ENCODE measurements at regions not wholly inside any gene's neighbourhood (a gene's known extent, or its start where the extent isn't known, plus 50 kb on each side); places are given as distances from the start of the nearest gene placed in this dataset.

DNA sequence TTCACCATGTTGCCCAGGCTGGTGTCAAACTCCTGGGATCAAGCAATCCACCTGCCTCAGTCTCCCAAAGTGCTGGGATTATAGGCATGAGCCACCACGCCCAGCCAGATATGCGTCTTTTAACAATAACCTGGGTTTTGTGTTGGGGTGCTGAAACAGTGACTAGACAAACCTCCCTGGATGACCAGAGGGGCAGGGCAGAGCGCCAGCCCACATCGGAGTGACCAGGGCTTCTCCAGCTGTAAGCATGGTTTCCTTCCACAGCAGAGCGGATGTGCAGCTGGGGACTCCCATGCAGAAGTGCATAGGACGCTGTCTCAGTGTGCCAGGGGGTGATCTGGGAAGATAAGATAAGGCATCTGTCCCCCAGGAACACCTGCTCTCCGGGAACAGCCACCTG lies 244.9 kb downstream of the IRX2 start:
- Histone ChIP-seq H2AFZ (ENCODE audit: low read depth, low read length) (no peak overlapping the region), H3K9ac (ENCODE audit: low read length) (no peak overlapping the region), H3K9me3 (ENCODE audit: insufficient read depth, low read depth, low read length) (peaks cover 6% of the 10 kb centered on the region), H3K4me3 (ENCODE audit: insufficient read depth, low read depth, low read length) (no peak overlapping the region), H3K4me1 (ENCODE audit: insufficient read depth, low read length) (no peaks in the 10 kb centered on the region), H3K79me2 (ENCODE audit: insufficient read depth, low read length) (no peaks in the 10 kb centered on the region), H3K36me3 (ENCODE audit: insufficient read depth, low read length) (no peaks in the 10 kb centered on the region), H3K4me2 (ENCODE audit: low read length) (no peak overlapping the region), H3K27ac (ENCODE audit: low read depth, low read length) (no peak overlapping the region), H3K27me3 (ENCODE audit: insufficient read depth, low read length) (no peaks in the 10 kb centered on the region), H4K20me1 (ENCODE audit: insufficient read depth, low read length) (no peaks in the 10 kb centered on the region)
- Mint-ChIP-seq H3K36me3 (ENCODE audit: low read depth, unreplicated experiment) (no peaks in the 10 kb centered on the region), H3K4me1 (ENCODE audit: low read depth, unreplicated experiment) (no peaks in the 10 kb centered on the region), H3K27me3 (ENCODE audit: low read depth, unreplicated experiment) (peaks cover 2% of the 10 kb centered on the region), H3K9me3 (ENCODE audit: unreplicated experiment) (peaks cover 4% of the 10 kb centered on the region), H3K4me3 (ENCODE audit: unreplicated experiment) (no peak overlapping the region), H3K27ac (ENCODE audit: unreplicated experiment) (no peak overlapping the region)
- no peak for TF ChIP-seq EZH2 (IDR thresholded peaks at IDR 0.05; ENCODE audit: insufficient read depth, low read length)
- TF ChIP-seq, protein P1, sequence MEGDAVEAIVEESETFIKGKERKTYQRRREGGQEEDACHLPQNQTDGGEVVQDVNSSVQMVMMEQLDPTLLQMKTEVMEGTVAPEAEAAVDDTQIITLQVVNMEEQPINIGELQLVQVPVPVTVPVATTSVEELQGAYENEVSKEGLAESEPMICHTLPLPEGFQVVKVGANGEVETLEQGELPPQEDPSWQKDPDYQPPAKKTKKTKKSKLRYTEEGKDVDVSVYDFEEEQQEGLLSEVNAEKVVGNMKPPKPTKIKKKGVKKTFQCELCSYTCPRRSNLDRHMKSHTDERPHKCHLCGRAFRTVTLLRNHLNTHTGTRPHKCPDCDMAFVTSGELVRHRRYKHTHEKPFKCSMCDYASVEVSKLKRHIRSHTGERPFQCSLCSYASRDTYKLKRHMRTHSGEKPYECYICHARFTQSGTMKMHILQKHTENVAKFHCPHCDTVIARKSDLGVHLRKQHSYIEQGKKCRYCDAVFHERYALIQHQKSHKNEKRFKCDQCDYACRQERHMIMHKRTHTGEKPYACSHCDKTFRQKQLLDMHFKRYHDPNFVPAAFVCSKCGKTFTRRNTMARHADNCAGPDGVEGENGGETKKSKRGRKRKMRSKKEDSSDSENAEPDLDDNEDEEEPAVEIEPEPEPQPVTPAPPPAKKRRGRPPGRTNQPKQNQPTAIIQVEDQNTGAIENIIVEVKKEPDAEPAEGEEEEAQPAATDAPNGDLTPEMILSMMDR (IDR thresholded peaks at IDR 0.05; ENCODE audit: insufficient read depth, low read depth, low read length) = no peak
- FAIRE-seq (no peak), DNase-seq (ENCODE audit: low read depth) (no peak)

DNA sequence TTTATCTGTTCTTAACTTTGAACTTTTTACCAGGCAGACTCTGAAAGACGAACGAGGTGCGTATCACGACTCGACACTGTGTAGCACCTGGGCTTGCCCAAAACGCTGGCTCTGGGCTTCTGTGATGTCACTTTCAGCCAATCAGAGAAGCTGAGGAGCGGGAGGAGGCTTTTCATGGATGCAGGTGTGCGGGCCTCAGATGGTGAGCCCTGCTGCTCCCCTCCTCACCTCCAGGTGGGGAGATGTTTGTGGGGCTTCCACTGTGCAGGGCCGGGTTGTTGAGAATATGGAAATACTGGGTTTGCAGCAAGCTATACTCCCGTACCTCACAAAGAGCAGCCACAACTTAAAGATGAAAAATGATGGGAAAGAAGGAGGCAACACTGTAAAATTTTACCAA lies 246.3 kb downstream of the IRX2 start:
- Mint-ChIP-seq H3K4me3 (ENCODE audit: unreplicated experiment) (no peak overlapping the region), H3K27ac (ENCODE audit: unreplicated experiment) (no peak overlapping the region), H3K36me3 (ENCODE audit: low read depth, unreplicated experiment) (no peaks in the 10 kb centered on the region), H3K4me1 (ENCODE audit: low read depth, unreplicated experiment) (no peaks in the 10 kb centered on the region), H3K27me3 (ENCODE audit: low read depth, unreplicated experiment) (peaks cover 2% of the 10 kb centered on the region), H3K9me3 (ENCODE audit: unreplicated experiment) (peaks cover 4% of the 10 kb centered on the region)
- no peak overlapping the region for H3K4me3 ChIP-seq (ENCODE audit: insufficient read depth, low read depth, low read length)
- no peak overlapping the region for H2AFZ ChIP-seq (ENCODE audit: low read depth, low read length)
- H3K27ac ChIP-seq (ENCODE audit: low read depth, low read length) = no peak overlapping the region
- no peaks in the 10 kb centered on the region for H3K4me1 ChIP-seq (ENCODE audit: insufficient read depth, low read length)
- FAIRE-seq (no peak), DNase-seq (ENCODE audit: low read depth) (no peak)
- H3K27me3 ChIP-seq (ENCODE audit: insufficient read depth, low read length) = no peaks in the 10 kb centered on the region
- peaks cover 8% of the 10 kb centered on the region for H3K9me3 ChIP-seq (ENCODE audit: insufficient read depth, low read depth, low read length)
- no peaks in the 10 kb centered on the region for H3K79me2 ChIP-seq (ENCODE audit: insufficient read depth, low read length)
- no peak overlapping the region for H3K4me2 ChIP-seq (ENCODE audit: low read length)
- H4K20me1 ChIP-seq (ENCODE audit: insufficient read depth, low read length) = no peaks in the 10 kb centered on the region
- no peak overlapping the region for H3K9ac ChIP-seq (ENCODE audit: low read length)
- TF ChIP-seq EZH2 (IDR thresholded peaks at IDR 0.05; ENCODE audit: insufficient read depth, low read length) = no peak
- TF ChIP-seq, protein P1 (IDR thresholded peaks at IDR 0.05; ENCODE audit: insufficient read depth, low read depth, low read length) = no peak
- no peaks in the 10 kb centered on the region for H3K36me3 ChIP-seq (ENCODE audit: insufficient read depth, low read length)

DNA sequence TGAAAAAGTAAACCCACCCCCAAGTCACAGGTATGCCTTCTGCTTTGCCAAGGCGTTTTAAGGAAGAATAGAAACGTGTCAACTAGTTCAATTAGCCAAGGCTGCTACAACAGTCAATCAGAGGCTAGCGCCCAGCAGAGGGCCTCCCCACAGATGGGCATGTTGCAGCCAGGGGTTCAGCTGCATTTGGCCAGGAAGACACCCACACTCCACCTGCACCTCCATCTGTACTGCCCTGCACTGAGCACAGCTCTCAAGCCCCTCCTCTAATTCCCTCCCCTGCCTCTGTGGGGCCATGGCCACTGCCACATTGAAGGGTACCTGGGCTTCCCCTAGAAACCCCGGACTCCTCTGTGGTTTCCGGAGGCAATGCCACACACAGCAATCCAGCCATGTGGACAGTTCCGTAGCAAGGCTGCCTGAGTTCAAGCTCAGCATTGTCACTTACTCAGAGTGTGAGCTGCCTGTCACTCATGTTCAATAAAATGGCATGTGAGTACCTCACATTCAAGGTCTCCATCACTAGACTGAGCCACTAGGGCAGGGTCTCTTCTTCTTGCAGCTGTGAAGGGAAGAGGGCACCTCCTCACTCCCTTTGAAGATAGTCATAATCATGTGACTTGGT lies 248.4 kb downstream of the IRX2 start:
- DNase-seq (ENCODE audit: low read depth) (no peak), FAIRE-seq (no peak)
- no peak overlapping the region for H3K9ac ChIP-seq (ENCODE audit: low read length)
- Mint-ChIP-seq H3K36me3 (ENCODE audit: low read depth, unreplicated experiment) (no peaks in the 10 kb centered on the region), H3K4me1 (ENCODE audit: low read depth, unreplicated experiment) (no peaks in the 10 kb centered on the region), H3K4me3 (ENCODE audit: unreplicated experiment) (no peak overlapping the region), H3K27ac (ENCODE audit: unreplicated experiment) (no peak overlapping the region), H3K9me3 (ENCODE audit: unreplicated experiment) (peaks cover 4% of the 10 kb centered on the region), H3K27me3 (ENCODE audit: low read depth, unreplicated experiment) (peaks cover 2% of the 10 kb centered on the region)
- no peaks in the 10 kb centered on the region for H3K36me3 ChIP-seq (ENCODE audit: insufficient read depth, low read length)
- H4K20me1 ChIP-seq (ENCODE audit: insufficient read depth, low read length) = no peaks in the 10 kb centered on the region
- no peak overlapping the region for H3K4me2 ChIP-seq (ENCODE audit: low read length)
- no peaks in the 10 kb centered on the region for H3K79me2 ChIP-seq (ENCODE audit: insufficient read depth, low read length)
- H3K4me3 ChIP-seq (ENCODE audit: insufficient read depth, low read depth, low read length) = no peak overlapping the region
- H3K9me3 ChIP-seq (ENCODE audit: insufficient read depth, low read depth, low read length) = peaks cover 11% of the 10 kb centered on the region
- no peaks in the 10 kb centered on the region for H3K4me1 ChIP-seq (ENCODE audit: insufficient read depth, low read length)
- H3K27me3 ChIP-seq (ENCODE audit: insufficient read depth, low read length) = no peaks in the 10 kb centered on the region
- H2AFZ ChIP-seq (ENCODE audit: low read depth, low read length) = no peak overlapping the region
- H3K27ac ChIP-seq (ENCODE audit: low read depth, low read length) = no peak overlapping the region
- TF ChIP-seq EZH2 (IDR thresholded peaks at IDR 0.05; ENCODE audit: insufficient read depth, low read length) = no peak
- TF ChIP-seq, protein P1 (IDR thresholded peaks at IDR 0.05; ENCODE audit: insufficient read depth, low read depth, low read length) = no peak

Measured in astrocyte (in vitro differentiated cells and primary cell).